NCI-H2171 (cell line): ENCODE measurements at regions not wholly inside any gene's neighbourhood (a gene's known extent, or its start where the extent isn't known, plus 50 kb on each side); places are given as distances from the start of the nearest gene placed in this dataset.
"Not testable (repeated sequence)": the region's sequence is repeated elsewhere in the genome, so short reads cannot be mapped to it uniquely, and the experiment has no call there.

Experiments
- DNase-seq: peaks from one replicate; lab custom pipeline; 2025; lab: John Stamatoyannopoulos, UW

DNA sequence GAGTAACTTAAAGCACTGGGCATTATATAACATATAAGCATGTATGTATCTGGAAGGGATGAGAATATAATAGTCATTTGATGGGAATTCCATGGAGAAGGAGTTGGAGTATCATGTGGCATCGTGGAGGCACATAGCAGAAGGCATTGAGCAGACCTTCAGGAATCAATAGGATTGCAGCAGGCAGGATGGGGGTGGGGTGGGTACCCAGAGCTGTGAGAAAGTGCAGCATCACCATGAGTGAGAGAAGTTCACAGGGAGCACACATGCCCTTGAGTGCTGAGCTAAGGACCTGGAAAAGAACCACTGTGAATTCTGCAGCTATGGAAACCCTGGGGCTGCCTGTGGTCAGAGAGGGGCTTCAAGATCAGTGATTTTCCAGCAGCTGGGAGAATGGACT lies 57.3 kb downstream of the MED10 start:
- DNase-seq = no peak

DNA sequence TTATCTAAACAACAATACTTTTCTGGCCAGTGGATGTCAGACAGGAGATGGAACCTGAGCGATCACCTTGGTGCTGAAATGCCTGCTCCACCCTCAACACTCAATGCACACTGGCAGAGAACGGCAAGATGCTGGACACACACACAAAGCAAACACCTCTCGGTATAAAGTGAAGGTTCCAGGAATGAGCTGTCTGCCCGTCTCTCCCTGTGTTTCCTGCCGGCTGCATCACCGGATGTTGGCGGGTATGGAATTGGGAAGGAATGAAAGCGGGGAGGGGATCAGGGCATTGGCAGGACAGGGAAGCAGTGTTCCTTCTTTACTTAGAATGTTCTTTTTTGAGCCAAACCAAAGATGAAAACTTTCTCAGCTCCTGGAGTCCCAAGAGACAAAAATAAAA lies 59.2 kb downstream of the MED10 start:
- no peak for DNase-seq

DNA sequence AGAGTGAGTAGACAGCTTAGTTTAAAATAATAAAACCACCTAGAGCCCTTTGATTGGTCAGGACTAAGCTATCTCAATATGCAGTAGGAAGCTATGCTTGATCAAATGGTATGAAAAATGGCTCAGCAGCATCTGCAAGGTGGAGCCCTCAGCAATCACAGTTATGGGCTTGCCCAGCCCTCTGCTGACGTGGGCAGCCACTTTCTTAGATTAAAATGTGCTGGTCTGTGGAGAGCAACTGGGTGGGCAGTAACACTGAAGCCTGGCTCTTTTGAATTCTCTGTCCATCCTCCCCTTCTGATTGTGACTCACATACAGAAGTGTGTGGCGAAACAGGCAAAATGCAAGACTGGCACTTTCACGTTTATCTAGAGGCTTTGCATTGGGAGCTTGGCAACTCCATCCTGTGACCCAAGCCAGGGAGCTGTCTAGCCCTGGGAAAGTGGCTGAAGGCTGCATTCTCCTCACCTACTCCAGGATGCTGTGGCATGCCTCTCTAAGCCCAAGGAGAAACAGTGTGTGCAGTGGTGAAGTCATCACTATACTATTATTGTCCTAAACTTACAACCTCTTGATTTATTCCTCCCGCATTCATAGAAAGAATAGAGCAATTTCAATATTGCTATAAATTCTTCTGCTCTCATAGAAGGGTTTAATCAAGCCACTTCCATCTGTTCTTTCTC lies 61.1 kb downstream of the MED10 start:
- no peak for DNase-seq

DNA sequence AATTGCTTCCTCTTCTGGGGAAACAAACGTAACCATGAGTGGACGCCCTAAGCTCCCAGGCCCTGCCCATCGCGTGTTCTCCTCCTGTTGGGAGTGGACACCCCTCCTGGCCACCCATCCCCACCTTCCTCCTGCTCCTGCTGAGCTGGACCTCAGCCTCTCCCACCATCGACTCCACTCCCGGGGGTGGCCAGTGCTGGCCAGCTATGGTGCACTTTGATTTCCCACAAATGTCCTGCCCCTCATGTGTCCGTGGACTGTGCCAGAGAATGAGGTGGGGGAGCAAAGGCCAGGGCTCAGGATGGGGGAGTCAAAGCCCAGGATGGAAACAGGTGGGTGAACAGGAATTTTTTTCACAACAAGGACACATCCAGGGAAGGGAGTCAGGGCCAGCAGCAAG lies 62.8 kb downstream of the MED10 start:
- no peak for DNase-seq

DNA sequence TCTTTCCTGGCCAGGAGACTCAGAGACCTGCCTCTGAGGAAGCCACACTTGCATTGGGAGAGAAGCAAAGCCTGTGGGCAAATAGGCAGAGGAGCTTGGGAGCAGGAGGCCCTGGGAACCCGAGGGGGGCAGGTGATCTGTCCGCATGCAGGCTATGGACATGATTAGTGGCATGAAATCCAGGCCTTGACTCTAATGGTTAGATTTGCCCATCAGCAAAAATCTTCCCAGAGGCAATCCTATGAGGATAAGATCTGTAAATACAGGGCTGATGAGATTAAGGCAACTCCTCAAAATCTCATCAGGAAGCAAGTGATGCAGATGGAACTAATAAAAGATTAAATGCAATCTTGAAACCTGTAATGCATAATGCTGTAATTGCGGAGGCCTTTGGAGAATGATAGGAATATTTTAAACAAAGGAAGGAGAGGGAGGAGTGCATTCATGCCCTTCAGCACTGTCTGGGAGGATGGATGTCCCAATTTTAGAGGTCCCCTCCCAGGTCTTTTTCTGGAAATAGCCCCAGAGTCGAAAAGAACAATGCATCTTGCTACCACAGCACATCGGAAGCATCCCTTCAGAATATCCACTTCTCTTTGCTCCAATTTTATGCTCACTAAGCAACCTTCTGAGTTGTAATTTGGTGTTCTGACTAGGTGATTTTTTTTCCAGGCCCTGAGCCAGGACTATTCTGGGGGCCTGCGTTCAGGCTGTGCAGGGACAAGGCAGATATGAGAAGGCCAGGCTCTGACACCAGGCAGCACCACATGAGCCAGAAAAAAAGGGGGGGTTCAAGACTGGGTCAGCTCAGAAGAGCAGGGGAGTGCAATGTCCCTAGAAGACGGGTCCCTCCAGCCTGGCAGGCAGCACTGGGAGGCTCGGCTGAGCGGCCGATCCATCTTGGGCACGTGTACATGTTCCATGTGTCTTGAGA lies 66.5 kb downstream of the MED10 start:
- no peak for DNase-seq

DNA sequence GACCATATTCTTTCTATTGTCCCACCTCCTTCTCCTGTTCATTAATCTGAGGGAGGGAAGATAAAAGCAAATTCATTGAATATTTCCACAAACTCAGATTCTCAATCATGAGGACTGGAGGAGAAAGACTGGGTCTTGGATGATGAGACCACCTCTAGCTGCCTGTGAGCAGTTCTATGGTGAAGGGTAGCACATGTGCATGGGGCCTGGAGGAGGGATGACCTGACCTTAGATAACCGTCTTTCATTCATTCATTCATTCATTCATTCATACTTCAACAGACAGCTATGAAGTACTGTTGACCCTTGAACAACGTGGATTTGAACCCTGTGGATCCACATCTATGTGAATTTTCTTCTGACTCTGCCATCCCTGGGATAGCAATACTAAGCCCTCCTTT lies 68.4 kb downstream of the MED10 start:
- no peak for DNase-seq

DNA sequence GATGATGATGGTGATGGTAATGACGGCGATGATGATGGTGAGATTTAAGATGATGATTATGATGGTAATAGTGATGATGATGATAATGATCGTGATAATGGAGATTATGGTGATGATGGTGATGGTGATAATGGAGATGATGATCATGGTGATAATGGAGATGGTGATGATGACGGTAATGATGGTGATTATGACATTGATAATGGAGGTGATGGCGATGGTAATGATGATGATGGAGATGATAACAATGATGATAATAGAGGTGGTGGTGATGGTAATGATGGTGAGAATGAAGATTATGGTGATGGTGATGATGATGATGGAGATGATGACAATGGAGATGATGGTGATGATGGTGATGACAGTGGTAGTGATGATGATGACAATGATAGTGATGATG lies 69.7 kb downstream of the MED10 start:
- DNase-seq = no peak

DNA sequence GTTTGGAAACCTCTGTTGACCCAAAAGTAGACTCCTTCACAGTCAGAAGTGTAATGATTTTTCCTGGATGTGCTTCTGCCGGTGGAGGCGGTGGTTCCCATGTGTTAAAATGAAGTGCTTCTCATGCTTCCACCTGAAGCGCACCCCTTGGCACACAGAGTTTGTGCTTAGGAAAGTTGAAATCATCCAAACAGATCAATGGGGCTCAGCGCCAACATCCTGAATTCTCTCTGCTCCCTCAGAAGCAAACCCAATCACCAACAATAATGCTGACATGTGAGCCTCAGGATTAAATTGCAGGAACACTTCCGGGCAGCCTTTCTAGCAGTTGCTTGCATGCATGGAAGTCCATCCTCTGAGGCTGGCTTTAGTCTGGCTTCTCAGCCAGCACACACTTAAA lies 71.0 kb downstream of the MED10 start:
- DNase-seq = no peak

DNA sequence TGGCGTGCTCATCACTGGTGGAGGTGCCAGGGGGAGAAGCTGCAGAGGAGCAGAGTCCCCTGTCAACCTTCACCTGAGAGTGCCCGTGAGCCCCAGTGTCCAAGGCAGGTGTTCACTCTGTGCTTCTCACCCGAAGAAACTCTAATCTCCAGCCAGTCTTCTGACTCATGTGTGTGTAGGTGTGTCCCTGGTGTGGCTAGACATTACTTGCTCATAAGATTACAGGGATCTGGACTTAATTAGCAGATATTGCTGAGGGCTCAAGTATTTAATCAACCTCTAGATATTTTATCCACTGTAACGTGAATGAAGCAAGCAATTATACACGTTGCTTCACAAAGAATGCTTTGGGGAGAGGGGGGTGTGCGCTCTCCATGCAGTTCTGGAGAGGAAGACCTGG lies 72.5 kb downstream of the MED10 start:
- no peak for DNase-seq

DNA sequence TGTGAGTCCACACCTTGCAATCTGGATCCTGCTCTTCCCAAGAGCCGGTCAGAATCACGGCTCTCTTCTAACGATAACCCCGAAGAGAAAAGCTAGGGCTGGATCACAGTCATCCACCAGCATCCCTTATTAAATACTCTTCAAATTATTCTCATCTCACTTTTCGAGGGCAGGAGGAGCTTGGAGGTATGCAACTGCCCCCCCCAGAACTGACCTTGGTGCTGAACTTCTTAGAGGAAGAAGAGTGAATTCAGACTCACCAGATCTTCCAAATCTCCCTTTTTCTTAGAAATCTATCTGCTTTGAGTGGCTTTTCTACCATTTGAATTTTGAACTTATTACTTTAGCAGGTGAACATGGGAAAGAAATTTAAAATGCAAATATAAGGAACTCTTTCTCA lies 75.7 kb downstream of the MED10 start:
- DNase-seq = no peak

DNA sequence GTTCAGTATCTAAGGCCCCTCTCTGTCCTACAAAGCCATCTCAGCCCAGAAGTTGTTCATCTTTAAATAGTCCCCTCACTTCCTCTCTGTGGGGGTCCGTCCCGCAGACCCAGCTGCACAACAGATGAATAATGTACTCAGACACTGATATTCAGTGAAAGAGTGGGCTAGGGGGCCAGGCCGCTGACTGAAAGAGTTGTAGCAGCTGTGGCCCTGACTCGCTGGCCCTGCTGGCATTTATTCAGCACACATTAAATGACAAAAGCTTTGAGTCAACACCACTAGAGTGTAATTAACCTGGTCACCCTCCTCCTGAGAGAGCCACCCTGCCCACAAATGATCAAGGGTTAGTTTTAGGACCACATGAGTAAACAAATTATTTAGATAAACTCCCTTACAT lies 76.3 kb downstream of the MED10 start:
- DNase-seq = no peak

DNA sequence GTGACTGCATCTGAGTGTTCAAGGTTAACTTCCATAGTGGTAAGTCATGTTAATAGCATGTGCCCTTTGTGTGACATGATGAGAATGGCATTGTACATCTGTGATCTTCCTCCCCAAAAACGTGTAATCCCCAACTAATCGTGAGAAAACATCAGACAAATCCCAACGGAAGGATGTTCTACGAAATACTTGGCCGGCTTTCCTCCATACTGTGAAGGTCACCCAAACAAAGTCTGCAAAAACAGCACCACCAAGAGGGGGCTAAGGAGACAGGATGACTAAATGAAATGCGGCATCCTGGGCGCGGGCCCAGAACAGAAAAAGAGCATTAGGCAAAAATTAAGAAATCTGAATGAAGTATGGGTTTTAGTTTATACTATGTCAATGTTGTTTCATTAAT lies 81.8 kb downstream of the MED10 start:
- no peak for DNase-seq

DNA sequence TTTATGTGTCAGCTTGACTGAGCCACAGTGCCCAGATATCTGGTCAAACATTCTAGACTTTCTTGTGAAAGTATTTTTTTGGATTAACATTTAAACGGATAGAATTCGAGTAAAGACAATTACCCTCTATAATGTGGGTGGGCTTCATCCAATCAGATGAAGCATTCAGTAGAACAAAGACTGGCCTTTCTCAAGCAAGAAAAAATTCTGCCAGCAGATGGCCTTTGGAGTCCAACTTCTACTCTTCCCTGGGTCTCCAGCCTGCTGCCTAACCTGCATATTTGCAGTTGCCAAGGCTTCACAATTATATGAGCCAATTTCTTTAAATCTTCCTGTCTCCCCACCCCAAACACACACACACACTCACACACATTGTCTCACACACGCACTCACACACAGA lies 86.4 kb downstream of the MED10 start:
- DNase-seq = no peak

DNA sequence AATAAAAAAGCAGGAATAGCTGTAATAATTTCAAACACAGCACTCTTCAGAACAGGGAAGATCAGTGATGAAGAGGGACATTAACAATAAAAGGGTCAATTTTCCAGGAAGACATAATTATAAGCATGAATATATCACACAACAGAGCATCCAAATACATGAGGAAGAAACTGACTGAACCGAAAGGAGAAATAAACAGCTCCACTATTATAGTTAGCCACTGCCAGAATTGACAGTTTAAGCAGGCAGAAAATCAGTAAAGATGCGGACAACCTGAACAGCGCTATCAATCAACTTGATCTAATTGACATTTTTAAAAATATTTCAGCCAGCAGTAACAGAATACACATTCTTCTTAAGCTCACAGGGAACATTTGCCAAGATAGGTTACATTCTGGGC lies 89.1 kb downstream of the MED10 start:
- DNase-seq = no peak

DNA sequence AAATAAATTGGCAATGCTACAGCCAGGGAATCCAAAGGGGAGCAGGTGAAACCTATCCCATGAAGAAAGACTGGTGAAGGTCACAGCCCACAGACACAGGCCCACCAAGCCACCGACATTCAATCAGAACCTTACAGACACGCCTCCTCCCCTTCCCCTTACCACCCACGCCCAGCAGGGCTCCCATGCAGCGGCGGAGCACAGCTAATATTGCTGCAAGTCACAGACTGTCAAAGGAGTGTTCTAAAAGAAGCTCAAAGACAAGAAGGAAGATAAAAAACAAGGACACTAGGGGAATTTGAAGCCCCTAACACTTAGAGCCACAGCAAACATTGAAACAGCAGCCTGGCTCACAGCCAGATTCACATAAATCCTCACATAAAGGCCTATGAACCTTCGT lies 91.2 kb downstream of the MED10 start:
- no peak for DNase-seq

DNA sequence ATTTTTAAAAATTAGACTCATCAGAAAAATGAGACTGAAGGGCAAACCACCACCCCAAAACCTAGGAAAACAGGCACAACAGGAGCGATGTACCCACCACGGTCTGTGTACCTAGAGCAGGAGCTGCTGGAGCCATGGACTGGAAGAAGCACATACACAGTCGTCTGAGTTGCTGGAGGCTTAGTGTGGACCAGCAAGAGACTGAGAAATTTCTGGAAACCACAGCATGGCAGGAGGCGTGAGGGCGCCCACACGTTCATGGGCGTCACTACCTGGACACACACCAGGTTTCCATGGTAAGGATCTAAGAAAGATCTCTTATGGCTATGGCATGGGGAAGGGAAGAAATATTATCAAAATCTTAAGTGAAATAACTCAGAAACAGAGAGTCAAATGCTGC lies 91.9 kb downstream of the MED10 start:
- no peak for DNase-seq

DNA sequence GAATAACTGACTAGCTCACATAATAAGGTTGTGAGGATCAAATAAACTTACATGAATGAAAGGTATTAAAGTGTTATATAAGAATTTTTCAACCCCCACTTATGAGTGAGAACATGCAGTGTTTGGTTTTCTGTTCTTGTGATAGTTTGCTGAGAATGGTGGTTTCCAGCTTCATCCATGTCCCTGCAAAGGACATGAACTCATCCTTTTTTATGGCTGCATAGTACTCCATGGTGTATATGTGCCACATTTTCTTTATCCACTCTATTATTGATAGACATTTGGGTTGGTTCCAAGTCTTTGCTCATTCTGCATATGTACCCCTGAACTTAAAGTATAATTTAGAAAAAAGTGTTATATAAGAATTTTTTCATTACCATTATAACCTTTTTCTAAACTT lies 93.9 kb downstream of the MED10 start:
- not testable (repeated sequence) for DNase-seq

DNA sequence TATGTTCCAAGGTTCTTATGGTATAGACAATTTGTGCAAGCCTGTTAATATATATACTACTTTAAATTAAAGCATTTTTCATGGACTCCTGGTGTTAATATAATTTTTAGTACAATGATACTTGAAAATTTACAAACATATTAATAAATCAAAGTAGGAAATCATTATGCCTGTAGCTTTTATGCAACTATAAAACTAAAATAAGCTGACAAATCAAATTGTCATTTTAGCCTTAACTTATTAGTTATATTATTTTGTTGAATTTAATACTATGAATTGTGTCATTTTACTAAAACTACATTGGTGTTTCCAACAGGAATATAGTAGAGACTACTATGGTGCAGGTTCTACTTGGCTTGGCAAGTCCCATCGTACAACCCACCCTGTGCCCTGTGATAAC lies 96.0 kb downstream of the MED10 start:
- no peak for DNase-seq

DNA sequence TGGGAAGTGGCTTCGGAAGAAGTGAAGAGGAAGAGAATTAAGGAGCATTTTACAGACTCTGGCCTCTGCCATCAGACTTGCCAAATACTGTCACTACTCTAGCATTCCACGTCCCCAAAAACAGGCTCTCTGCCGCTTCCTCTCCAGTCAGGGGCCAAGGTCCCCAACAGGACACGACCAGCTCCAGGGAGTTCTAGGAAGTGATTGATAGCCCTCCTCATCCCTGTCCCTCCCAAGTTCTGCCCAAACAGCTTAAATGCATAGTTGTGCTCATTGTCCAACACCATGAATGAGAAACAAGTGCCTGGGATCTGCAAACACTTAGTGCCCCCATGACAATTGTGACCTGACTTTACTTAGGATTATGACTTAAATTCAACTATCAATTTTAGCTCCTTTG lies 96.5 kb downstream of the MED10 start:
- DNase-seq = no peak

DNA sequence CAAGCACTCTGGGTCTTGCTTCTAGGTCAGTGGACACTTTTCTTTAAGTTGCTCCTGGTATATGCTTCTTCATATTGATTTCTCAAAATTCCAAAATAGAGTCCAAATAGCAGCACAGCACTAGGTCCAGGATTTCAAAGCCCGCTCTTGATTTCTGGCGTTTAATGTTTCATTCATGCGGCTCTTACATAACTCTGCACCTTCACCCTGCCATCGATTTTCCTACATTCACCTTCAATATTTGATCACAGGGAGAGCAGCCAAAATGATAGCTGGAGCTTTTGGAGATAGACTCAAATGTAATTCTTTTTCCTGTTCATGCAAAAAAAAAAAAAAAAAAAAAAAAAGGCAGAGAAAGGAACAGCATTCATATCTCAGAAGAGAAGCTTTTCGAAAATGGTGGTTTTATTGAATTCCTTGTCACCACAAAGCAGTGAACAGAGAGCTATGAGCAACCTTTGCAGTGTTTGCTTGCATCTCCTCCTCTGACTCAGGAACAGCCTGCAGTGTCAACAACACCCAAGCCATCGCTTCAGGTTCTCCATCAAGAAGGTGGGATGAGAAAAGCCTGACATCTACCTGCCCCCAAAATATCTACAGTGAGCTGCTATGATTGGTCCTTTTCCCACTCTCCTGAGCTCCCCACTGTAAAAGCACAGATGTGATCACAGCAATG lies 97.8 kb downstream of the MED10 start:
- no peak for DNase-seq

DNA sequence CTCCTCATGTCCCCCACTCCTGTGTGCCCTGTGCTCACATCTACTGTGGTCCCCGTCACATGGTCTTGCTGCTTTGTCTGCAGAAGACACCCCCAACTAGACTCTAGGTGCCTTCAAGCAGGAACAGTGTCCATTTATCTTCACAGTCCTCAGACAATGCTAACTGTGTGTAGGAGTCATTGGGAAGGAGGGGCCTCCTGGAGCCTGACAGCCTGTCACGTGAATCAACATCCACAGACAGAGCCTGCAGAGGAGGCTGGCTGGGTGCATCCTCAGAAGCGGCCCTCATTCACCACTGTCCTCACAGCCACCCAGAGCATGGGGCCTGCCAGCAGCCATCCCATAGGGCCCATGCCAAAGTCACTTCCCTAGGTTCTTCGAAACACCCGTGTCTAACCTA lies 98.7 kb downstream of the MED10 start:
- no peak for DNase-seq

DNA sequence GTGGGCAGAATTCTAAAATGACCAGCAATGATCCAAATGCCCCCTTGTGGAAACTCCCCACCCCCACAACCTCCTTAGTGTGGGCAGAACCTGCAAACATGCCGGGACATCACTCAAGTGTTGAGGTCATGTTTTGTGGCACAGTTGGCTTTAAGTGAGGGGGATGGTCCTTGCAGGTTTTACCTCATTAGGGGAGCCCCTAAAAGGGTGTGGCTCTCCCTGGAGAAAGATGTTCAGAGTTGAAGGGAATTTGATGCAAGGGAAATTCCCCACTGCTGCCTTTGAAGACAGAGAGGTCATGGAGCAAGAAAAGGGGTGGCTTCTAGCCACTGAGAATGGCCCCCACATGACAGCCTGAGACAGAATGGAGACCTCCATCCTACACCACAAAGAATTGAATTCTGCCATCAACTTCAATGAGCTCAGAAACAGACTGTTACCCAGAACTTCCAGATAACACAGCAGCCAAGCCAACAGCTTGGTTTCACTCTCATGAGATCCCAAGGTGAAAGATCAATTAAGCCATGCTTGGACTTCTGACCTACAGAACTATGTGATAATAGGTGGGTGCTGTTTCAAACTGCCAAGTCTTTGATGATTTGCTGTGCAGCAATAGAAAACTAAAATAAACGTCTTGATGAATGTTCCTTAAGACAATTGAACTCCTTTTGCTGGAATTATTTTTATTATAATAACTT lies 103.4 kb downstream of the MED10 start:
- DNase-seq = no peak
